ENCODE measurements at regions not wholly inside any gene's neighbourhood (a gene's known extent, or its start where the extent isn't known, plus 50 kb on each side); places are given as distances from the start of the nearest gene placed in this dataset.

DNA sequence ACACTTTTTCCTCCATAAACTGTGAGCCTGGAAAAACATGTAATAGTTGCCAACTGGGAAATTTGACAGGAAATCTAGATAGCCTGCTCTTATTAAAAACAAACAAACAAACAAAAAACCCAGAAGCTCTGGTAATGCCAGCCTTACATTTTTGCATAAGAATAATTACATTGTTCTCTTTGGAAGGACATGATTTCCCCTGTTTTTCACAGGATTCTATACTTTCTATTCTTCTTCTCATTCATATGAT, 137.9 kb downstream of the AEBP2 start:
- TF ChIP-seq POLR2A (IDR thresholded peaks at IDR 0.05; ENCODE audit: borderline replicate concordance, extremely low read depth, insufficient read depth, insufficient read length) (no peak), POLR2AphosphoS5 (IDR thresholded peaks at IDR 0.05; ENCODE audit: low read depth, low read length) (no peak)
- TF ChIP-seq, protein P1, sequence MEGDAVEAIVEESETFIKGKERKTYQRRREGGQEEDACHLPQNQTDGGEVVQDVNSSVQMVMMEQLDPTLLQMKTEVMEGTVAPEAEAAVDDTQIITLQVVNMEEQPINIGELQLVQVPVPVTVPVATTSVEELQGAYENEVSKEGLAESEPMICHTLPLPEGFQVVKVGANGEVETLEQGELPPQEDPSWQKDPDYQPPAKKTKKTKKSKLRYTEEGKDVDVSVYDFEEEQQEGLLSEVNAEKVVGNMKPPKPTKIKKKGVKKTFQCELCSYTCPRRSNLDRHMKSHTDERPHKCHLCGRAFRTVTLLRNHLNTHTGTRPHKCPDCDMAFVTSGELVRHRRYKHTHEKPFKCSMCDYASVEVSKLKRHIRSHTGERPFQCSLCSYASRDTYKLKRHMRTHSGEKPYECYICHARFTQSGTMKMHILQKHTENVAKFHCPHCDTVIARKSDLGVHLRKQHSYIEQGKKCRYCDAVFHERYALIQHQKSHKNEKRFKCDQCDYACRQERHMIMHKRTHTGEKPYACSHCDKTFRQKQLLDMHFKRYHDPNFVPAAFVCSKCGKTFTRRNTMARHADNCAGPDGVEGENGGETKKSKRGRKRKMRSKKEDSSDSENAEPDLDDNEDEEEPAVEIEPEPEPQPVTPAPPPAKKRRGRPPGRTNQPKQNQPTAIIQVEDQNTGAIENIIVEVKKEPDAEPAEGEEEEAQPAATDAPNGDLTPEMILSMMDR (IDR thresholded peaks at IDR 0.05 in 2 of 3, conservative IDR thresholded peaks at IDR 0.05 in 1 of 3; ENCODE audit: borderline replicate concordance in 1 of 3, insufficient read depth in 1 of 3, low read depth in 2 of 3, low read length in 2 of 3) = no peak
